ENCODE measurements at regions not wholly inside any gene's neighbourhood (a gene's known extent, or its start where the extent isn't known, plus 50 kb on each side); places are given as distances from the start of the nearest gene placed in this dataset.

DNA sequence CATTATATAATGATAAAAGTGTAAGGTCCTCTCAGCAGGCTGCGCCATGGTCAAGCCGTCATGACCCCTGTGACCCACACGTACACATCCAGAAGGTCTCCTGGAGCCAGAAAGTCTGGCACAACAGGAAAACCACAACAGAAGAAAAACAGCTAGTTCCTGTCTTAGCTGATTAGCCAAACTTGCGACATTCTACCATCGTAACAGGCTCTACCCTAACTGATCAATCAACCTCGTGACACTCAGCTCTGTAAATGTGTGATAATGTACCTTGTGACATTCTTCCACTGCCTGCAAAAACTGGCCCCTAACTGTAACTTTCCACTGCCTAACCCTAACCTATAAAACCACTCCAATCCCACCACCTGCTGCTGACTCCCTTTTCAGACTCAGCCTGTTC lies 316.4 kb upstream of the TUSC1 start:
- TF ChIP-seq CTCF (IDR thresholded peaks at IDR 0.05; ENCODE audit: low read depth, low read length, poor library complexity, severe bottlenecking) (no peak), EZH2phosphoT487 (IDR thresholded peaks at IDR 0.05; ENCODE audit: borderline replicate concordance, low read length) (no peak)
